ENCODE measurements at regions not wholly inside any gene's neighbourhood (a gene's known extent, or its start where the extent isn't known, plus 50 kb on each side); places are given as distances from the start of the nearest gene placed in this dataset.
"Not testable (repeated sequence)": the region's sequence is repeated elsewhere in the genome, so short reads cannot be mapped to it uniquely, and the experiment has no call there.

DNA sequence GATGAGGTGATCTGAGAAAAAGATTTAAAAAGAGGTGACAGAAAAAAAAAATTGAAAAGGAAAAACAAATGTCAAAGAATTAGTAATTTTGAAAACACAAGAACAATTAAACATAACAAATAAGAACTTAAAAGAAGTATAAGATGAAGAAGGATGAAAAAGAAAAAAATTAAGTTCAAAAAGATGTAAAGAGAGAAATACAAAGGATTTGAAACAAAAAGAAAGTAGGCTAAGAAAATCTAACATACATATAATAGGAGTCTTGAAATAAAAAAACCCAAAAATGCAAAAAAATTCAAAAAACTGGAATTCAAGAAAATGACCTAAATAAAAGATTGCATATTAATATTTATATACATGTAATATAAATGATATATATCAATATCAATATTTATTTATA lies 949.2 kb downstream of the MCTP2 start:
- Mint-ChIP-seq H3K36me3 (no peaks in the 10 kb centered on the region), H3K4me3 (no peak overlapping the region), H3K9me3 (peaks cover 6% of the 10 kb centered on the region), H3K27ac (no peak overlapping the region), H3K4me1 (no peaks in the 10 kb centered on the region), H3K27me3 (peaks cover 4% of the 10 kb centered on the region)
- DNase-seq = no peak

DNA sequence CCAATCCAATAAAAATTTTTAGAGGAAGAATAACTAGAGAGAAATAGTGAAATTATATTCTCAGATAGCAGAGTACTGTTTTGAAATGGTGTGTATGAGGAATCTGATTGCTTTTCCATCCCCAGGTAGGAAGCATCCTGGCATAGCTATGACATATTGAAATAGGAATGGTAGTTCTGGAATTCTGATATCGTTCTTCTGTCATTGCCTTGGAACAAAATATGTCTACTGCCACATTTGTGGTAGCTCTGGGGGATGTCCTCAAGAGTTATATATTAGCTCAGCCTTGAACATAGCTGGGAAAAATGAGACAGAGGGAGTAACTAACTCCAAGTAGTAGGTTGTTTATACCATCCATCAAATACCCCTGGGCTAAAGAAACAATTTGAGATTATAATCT lies 950.7 kb downstream of the MCTP2 start:
- Mint-ChIP-seq H3K27ac (no peak overlapping the region), H3K4me3 (no peak overlapping the region), H3K27me3 (peaks cover 2% of the 10 kb centered on the region), H3K4me1 (no peaks in the 10 kb centered on the region), H3K9me3 (peaks cover 6% of the 10 kb centered on the region), H3K36me3 (no peaks in the 10 kb centered on the region)
- no peak for DNase-seq

DNA sequence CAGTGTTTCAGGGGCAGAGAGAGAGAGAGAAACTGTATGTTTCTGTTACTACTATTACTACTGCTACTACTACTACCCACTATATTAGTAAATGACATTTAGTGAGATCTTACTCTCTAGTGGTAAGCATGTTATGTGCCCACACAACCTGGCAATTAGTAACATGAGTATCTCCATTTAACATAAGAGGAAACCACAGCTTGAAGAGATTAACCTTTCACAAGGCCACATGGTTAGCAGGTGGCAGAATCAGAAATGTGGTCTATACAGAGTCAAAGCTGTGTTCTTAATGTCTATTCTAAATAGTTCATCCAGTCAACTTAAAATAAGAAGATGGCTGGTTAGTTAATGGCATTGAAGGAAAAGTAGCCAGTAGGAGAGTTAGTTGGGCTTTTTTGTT lies 961.6 kb downstream of the MCTP2 start:
- no peaks in the 10 kb centered on the region for H3K9me3 Mint-ChIP-seq
- H3K27me3 Mint-ChIP-seq = peaks cover 4% of the 10 kb centered on the region
- no peaks in the 10 kb centered on the region for H3K4me1 Mint-ChIP-seq
- no peak overlapping the region for H3K4me3 Mint-ChIP-seq
- DNase-seq = no peak
- no peaks in the 10 kb centered on the region for H3K36me3 Mint-ChIP-seq
- no peak overlapping the region for H3K27ac Mint-ChIP-seq

DNA sequence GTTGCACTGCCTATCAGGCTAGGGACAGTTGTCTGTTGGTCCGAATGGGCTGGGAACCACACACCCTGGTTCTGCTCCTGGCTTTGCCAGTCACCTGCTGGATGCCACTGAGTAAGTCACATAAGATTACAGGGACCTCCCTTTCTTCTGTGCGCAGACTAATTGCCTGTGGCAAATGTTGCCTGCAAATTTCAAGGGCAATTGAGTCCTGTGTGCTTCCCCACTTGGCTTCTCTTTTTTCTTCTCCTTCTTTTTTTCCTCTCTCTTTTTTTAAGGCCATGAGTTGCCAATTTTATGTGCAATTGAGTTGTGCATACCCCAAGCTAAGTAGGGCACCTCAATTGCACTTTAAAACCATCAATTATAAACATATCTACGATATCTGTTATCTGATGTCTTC lies 963.4 kb downstream of the MCTP2 start:
- Mint-ChIP-seq H3K36me3 (no peaks in the 10 kb centered on the region), H3K9me3 (peaks cover 1% of the 10 kb centered on the region), H3K27me3 (peaks cover 4% of the 10 kb centered on the region), H3K4me3 (no peak overlapping the region), H3K27ac (no peak overlapping the region), H3K4me1 (no peaks in the 10 kb centered on the region)
- no peak for DNase-seq

DNA sequence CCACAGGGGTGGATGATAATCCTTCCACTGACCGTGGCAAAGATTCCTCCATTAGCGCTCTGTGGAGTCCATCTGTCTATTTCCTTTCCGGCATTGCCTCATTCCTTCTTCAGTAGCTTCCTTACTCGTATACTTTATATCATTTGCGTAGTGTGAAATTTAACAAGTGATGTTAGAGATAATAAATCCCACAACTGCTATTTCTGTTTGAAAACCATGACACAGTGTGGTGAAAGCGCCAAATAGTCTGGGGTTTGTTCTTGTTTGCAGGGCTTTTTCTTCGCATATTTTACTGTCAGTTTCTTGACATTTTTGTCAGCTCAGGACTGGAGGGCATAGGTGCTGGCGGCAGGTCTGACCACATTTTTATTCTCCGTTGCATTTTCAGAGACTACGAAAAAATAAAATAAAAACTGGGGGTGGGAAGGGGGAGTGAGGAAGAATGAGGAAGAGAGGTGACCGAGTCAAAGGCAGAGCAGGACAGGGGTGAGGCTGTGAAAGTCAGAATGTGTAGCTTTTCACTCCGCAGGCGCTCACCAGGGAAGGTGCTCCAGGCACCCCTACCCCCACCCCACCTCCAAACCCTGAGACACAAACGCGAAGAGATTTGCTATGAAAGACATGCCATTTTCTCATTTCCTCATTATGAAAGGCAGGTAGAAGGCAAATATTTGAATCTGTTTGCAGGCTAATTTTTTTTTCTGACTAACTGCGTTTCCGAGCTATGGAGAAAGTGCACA lies 965.0 kb downstream of the MCTP2 start:
- peaks cover 4% of the 10 kb centered on the region for H3K27me3 Mint-ChIP-seq
- H3K27ac Mint-ChIP-seq = no peak overlapping the region
- no peaks in the 10 kb centered on the region for H3K4me1 Mint-ChIP-seq
- DNase-seq = no peak
- peaks cover 8% of the 10 kb centered on the region for H3K9me3 Mint-ChIP-seq
- no peaks in the 10 kb centered on the region for H3K36me3 Mint-ChIP-seq
- no peak overlapping the region for H3K4me3 Mint-ChIP-seq

DNA sequence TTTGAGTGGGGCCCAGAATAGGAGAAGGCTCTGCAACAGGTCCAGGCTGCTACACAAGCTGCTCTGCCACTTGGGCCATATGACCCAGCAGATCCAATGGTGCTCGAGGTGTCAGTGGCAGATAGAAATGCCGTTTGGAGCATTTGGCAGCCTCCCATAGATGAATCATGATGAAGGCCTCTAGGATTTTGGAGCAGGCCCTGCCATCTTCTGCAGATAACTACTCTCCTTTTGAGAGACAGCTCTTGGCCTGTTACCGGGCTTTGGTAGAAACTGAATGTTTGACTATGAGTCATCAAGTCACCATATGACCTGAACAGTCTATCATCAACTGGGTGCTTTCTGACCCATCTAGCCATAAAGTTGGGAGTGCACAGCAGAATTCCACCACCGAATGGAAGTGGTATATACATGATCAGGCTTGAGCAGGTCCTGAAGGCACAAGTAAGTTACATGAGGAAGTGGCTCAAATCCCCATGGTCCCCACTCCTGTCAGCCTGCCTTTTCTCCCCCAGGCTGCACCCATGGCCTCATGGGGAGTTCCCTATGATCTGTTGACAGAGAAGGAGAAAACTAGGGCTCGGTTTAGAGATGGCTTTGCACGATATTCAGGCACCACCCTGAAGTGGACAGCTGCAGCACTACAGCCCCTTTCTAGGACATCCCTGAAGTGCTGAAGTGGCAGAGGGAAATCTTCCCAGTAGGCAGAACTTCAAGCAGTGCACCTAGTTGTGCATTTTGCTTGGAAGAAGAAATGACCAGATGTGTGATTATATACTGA lies 971.4 kb downstream of the MCTP2 start:
- H3K27me3 Mint-ChIP-seq = no peaks in the 10 kb centered on the region
- H3K36me3 Mint-ChIP-seq = no peaks in the 10 kb centered on the region
- H3K4me1 Mint-ChIP-seq = no peaks in the 10 kb centered on the region

DNA sequence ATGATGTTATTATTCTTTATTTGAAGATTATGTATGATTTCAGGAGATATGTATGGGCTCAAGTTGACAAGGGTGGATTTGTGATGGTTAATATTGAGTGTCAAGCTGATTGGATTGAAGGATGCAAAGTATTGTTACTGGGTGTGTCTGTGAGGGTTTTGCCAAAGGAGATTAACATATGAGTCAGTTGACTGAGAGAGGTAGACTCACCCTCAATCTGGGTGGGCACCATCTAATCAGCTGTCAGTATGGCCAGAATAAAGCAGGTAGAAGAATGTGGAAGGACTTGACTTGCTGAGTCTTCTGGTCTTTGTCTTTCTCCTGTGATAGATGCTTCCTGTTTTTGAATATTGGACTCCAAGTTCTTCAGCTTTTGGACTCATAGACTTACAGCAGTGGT lies 973.7 kb downstream of the MCTP2 start:
- Mint-ChIP-seq H3K27me3 (no peaks in the 10 kb centered on the region), H3K4me3 (no peak overlapping the region), H3K4me1 (no peaks in the 10 kb centered on the region), H3K9me3 (peaks cover 11% of the 10 kb centered on the region), H3K27ac (no peak overlapping the region), H3K36me3 (no peaks in the 10 kb centered on the region)
- DNase-seq = no peak

More for the DNA sequence above, 971.4 kb downstream of the MCTP2 start:
- Mint-ChIP-seq H3K27ac (no peak overlapping the region), H3K9me3 (peaks cover 15% of the 10 kb centered on the region), H3K4me3 (no peak overlapping the region)
- no peak for DNase-seq

DNA sequence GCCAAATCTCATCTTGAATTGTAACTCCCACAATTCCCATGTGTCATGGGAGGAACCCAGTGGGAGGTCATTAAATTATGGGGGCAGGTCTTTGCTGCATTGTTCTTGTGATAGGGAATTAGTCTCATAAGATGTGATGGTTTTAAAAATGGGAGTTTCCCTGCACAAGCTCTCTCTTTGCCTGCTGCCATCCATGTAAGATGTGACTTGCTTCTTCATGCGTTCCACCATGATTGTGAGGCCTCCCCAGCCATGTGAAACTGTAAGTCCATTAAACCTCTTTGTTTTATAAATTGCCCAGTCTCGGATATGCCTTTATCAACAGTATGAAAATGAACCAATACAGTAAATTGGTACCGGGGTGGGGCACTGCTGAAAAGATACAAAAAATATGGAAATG lies 974.5 kb downstream of the MCTP2 start:
- not testable (repeated sequence) for H3K4me3 Mint-ChIP-seq, H3K9me3 Mint-ChIP-seq, H3K4me1 Mint-ChIP-seq, DNase-seq, H3K27me3 Mint-ChIP-seq, H3K27ac Mint-ChIP-seq, H3K36me3 Mint-ChIP-seq

DNA sequence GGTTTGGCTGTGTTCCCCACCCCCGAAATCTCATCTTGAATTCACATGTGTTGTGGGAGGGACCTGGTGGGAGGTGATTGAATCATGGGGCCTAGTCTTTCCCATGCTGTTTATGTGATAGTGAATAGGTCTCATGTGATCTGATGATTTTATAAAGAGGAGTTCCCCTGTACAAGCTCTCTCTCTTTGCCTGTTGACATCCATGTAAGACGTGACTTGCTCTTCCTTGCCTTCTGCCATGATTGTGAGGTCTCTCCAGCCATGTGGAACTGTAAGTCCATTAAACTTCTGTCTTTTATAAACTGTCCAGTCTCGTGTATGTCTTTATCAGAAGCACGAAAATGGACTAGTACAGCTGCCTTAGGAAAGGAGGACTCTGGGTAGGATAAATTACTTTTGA lies 976.7 kb downstream of the MCTP2 start:
- Mint-ChIP-seq H3K27me3 (peaks cover 4% of the 10 kb centered on the region), H3K4me3 (no peak overlapping the region), H3K4me1 (no peaks in the 10 kb centered on the region), H3K27ac (no peak overlapping the region), H3K9me3 (peaks cover 7% of the 10 kb centered on the region), H3K36me3 (no peaks in the 10 kb centered on the region)
- no peak for DNase-seq

DNA sequence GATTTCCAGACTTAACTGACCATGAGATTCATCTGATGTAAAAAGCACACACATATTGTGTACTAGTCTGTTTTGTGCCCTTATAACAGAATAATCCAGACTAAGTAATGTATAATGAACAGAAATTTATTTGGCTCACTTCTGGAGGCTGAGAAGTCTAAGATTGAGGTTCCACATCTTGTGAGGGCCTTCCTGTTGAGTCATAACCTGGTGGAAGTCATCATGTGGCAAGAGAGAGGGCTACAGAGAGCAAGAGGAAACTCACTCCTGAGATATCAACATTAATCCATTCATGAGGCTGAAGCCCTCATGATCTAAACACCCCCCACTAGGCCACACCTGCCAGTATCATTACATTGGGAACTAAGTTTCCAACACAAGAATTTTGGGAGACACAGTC lies 977.6 kb downstream of the MCTP2 start:
- Mint-ChIP-seq H3K27me3 (peaks cover 4% of the 10 kb centered on the region), H3K27ac (no peak overlapping the region), H3K4me1 (no peaks in the 10 kb centered on the region), H3K4me3 (no peak overlapping the region), H3K36me3 (no peaks in the 10 kb centered on the region), H3K9me3 (peaks cover 7% of the 10 kb centered on the region)
- DNase-seq = no peak

DNA sequence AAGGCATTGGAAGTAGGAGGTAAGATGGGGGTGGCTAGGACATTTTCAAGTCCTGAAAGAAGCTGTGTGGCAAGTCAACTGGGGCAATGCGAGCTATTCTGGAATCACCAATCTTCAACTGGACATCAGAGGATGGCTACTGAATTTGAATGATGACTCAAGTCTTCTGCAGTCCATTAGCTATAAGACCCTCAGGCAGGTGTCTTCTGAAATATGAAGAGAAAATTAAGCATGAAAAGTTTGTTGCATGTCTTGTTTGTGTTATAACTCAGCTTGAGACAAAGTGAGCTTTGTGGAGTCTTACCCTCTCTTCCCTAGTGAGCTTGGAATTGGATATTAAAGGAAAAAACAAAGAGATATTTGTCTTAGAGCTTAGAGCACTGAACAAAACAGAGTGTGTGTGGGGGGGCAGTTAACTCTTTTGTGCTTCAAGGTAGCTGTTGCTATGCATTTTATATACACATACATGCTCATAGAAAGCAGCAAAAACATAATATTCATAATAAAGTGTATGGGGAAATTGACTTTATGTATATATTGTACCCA lies 979.1 kb downstream of the MCTP2 start:
- H3K27ac Mint-ChIP-seq = no peak overlapping the region
- peaks cover 5% of the 10 kb centered on the region for H3K9me3 Mint-ChIP-seq
- H3K27me3 Mint-ChIP-seq = peaks cover 4% of the 10 kb centered on the region
- H3K4me1 Mint-ChIP-seq = no peaks in the 10 kb centered on the region
- H3K4me3 Mint-ChIP-seq = no peak overlapping the region
- H3K36me3 Mint-ChIP-seq = no peaks in the 10 kb centered on the region
- DNase-seq = no peak

DNA sequence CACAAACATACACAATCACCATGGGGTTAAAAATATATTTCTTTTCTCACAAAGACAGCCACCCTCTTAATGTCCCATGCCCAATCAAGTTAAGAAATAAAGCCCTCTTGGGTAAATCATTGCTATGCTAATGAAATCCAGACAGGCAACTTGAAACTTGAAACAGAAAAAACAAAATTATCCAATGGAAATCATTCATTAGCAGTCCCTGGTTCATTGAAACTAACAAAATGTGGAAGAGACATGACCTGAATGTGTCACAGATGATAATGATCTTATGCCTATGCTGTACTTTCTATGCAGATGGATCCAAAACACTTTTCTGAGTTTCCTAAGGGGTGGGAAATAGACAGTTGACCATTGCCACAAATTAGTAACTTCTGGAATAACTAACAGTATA lies 983.7 kb downstream of the MCTP2 start:
- Mint-ChIP-seq H3K36me3 (no peaks in the 10 kb centered on the region), H3K4me3 (no peak overlapping the region), H3K4me1 (no peaks in the 10 kb centered on the region), H3K27ac (no peak overlapping the region), H3K27me3 (peaks cover 4% of the 10 kb centered on the region), H3K9me3 (peaks cover 5% of the 10 kb centered on the region)
- no peak for DNase-seq

DNA sequence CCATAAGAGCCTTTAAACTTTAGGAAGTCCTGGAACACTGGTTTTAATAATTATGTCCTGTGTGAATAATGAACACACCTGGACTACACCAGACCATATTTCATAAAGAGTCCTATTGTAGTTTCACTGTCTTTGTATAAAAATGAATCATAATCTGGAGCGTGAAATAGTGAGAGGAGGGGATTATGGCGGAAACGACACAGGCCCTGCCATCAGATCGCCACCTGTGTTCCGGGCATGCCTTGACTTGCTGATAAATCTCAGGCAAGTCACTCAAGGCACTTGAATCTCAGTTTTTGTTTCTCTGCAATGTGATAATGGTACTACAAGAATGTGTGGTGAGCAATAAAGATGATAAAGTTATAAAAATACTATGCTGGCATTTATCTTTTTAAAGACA lies 995.5 kb downstream of the MCTP2 start:
- Mint-ChIP-seq H3K27me3 (peaks cover 24% of the 10 kb centered on the region), H3K4me3 (no peak overlapping the region), H3K4me1 (no peaks in the 10 kb centered on the region), H3K36me3 (no peaks in the 10 kb centered on the region), H3K27ac (no peak overlapping the region), H3K9me3 (peaks cover 13% of the 10 kb centered on the region)
- DNase-seq = no peak

DNA sequence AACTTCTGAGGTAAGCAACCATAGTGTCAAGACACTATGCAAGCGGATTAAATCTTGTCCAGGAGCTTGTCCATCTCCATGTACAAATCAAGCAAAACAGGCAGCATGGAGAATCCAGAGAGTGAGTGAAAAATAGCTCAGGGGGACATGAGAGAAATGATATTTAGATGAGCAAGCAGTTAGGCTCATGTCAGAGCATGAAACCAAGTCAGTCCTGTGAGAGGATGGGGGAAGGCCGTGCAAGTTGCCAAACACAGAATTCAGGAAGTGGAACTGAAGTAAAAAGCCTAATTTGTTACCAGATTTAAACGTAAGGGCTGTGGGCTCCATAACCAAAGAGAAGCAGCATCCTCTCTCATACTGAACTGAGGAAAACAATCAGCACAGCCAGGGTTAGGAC lies 995.9 kb downstream of the MCTP2 start:
- Mint-ChIP-seq H3K36me3 (no peaks in the 10 kb centered on the region), H3K4me3 (no peak overlapping the region), H3K27ac (no peak overlapping the region), H3K4me1 (no peaks in the 10 kb centered on the region), H3K27me3 (peaks cover 28% of the 10 kb centered on the region), H3K9me3 (peaks cover 12% of the 10 kb centered on the region)
- no peak for DNase-seq

DNA sequence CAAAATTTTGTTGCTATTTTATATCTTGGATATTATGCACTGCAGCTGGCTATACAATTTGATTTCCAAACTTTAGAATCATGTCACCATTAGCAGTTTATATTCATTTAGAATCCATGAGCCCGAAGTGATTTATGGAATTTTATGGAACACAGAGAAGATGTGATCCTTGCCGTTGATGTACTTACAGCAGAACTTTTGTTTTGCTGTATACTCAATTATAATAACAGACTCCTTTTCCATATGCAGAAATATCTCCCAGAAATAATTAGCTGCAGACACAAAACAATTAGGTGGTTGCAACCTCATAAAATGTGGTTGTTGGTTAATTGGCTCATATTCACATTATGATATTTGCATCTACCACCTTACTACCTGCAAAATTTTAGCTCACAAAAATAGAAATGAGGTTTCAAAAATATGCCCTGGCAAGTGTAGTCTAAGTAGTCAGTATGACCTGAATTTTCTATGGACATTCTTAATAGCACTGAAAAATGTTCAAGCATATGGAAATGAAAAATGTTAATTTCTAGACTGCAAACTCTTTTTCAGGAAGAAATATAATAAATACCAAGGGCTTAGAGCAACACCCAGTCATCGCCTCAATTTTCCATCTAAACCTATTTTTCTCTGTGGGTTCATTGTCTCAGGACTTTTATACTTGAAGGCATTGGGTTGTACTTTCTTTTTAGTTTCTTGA lies 997.6 kb downstream of the MCTP2 start:
- no peaks in the 10 kb centered on the region for H3K36me3 Mint-ChIP-seq
- H3K27ac Mint-ChIP-seq = no peak overlapping the region
- no peak overlapping the region for H3K4me3 Mint-ChIP-seq
- H3K4me1 Mint-ChIP-seq = no peaks in the 10 kb centered on the region
- peaks cover 29% of the 10 kb centered on the region for H3K27me3 Mint-ChIP-seq
- H3K9me3 Mint-ChIP-seq = peaks cover 9% of the 10 kb centered on the region
- DNase-seq = no peak
